Neural progenitor cell (in vitro differentiated cells): ENCODE measurements at regions not wholly inside any gene's neighbourhood (a gene's known extent, or its start where the extent isn't known, plus 50 kb on each side); places are given as distances from the start of the nearest gene placed in this dataset.

Experiments used
- EZH2 ChIP-seq: fragments of 200-600 bp; sonication (generic); IDR thresholded peaks from 2 replicates; pipeline ENCODE4 v1.6.1; 2017; ENCODE audit warnings: antibody characterized with exemption, mild to moderate bottlenecking, moderate library complexity
- EZH2phosphoT487 ChIP-seq: fragments of 200-600 bp; sonication (generic); IDR thresholded peaks from 2 replicates; pipeline ENCODE4 v1.6.1; 2017; ENCODE audit warnings: antibody characterized with exemption

GRCh38 chr1:4488018-4488417 is 166.4 kb upstream of the AJAP1 start:
- TF ChIP-seq EZH2phosphoT487 (no peak), EZH2 (no peak)
